ENCODE measurements at regions not wholly inside any gene's neighbourhood (a gene's known extent, or its start where the extent isn't known, plus 50 kb on each side); places are given as distances from the start of the nearest gene placed in this dataset.
"Not testable (repeated sequence)": the region's sequence is repeated elsewhere in the genome, so short reads cannot be mapped to it uniquely, and the experiment has no call there.

GRCh38 chr3:82556113-82556512, 794.7 kb upstream of the GBE1 start:
- Histone ChIP-seq H3K9me3 (ENCODE audit: control insufficient read depth, insufficient read depth, low read length) (no peaks in the 10 kb centered on the region), H3K27me3 (ENCODE audit: control insufficient read depth, insufficient read depth, low read length) (no peaks in the 10 kb centered on the region), H3K36me3 (ENCODE audit: control insufficient read depth, insufficient read depth, low read length) (no peaks in the 10 kb centered on the region), H3K4me3 (ENCODE audit: low read length) (no peak overlapping the region), H3K27ac (ENCODE audit: low read length) (no peak overlapping the region), H3K4me1 (ENCODE audit: control insufficient read depth, insufficient read depth, low read length) (no peaks in the 10 kb centered on the region; the same call in 1 of the 2 replicates)
- DNase-seq (ENCODE audit: low read depth, low spot score): no peak
- WGBS (ENCODE audit: insufficient coverage, insufficient read length): no CpG with 5 or more reads among the region's 5 CpGs

- DNase-seq (ENCODE audit: low read depth, low spot score); H3K27me3 ChIP-seq (ENCODE audit: control insufficient read depth, insufficient read depth, low read length); H3K27ac ChIP-seq (ENCODE audit: low read length); H3K4me3 ChIP-seq (ENCODE audit: low read length); H3K4me1 ChIP-seq (ENCODE audit: control insufficient read depth, insufficient read depth, low read length); H3K36me3 ChIP-seq (ENCODE audit: control insufficient read depth, insufficient read depth, low read length); H3K9me3 ChIP-seq (ENCODE audit: control insufficient read depth, insufficient read depth, low read length): not testable (repeated sequence)
- WGBS (ENCODE audit: insufficient coverage, insufficient read length): no CpG with 5 or more reads among the region's 2 CpGs
Observed at GRCh38 chr3:82542556-82542955, 781.1 kb upstream of the GBE1 start.

GRCh38 chr3:82521657-82522056, 760.2 kb upstream of the GBE1 start:
- no peaks in the 10 kb centered on the region for H3K9me3 ChIP-seq (ENCODE audit: control insufficient read depth, insufficient read depth, low read length)
- H3K4me1 ChIP-seq (ENCODE audit: control insufficient read depth, insufficient read depth, low read length): no peaks in the 10 kb centered on the region
- H3K4me3 ChIP-seq (ENCODE audit: low read length): no peak overlapping the region
- no peaks in the 10 kb centered on the region for H3K36me3 ChIP-seq (ENCODE audit: control insufficient read depth, insufficient read depth, low read length)
- no peaks in the 10 kb centered on the region for H3K27me3 ChIP-seq (ENCODE audit: control insufficient read depth, insufficient read depth, low read length)
- DNase-seq (ENCODE audit: low read depth, low spot score): no peak
- no CpG with 5 or more reads among the region's 1 CpG for WGBS (ENCODE audit: insufficient coverage, insufficient read length)
- H3K27ac ChIP-seq (ENCODE audit: low read length): no peak overlapping the region

GRCh38 chr3:82520846-82521245, 759.4 kb upstream of the GBE1 start:
- Histone ChIP-seq H3K4me3 (ENCODE audit: low read length) (no peak overlapping the region), H3K27me3 (ENCODE audit: control insufficient read depth, insufficient read depth, low read length) (no peaks in the 10 kb centered on the region), H3K9me3 (ENCODE audit: control insufficient read depth, insufficient read depth, low read length) (no peaks in the 10 kb centered on the region), H3K36me3 (ENCODE audit: control insufficient read depth, insufficient read depth, low read length) (no peaks in the 10 kb centered on the region), H3K4me1 (ENCODE audit: control insufficient read depth, insufficient read depth, low read length) (no peaks in the 10 kb centered on the region), H3K27ac (ENCODE audit: low read length) (no peak overlapping the region)
- no CpG with 5 or more reads among the region's 2 CpGs for WGBS (ENCODE audit: insufficient coverage, insufficient read length)
- no peak for DNase-seq (ENCODE audit: low read depth, low spot score)

- H3K4me1 ChIP-seq (ENCODE audit: control insufficient read depth, insufficient read depth, low read length): no peaks in the 10 kb centered on the region
- no peaks in the 10 kb centered on the region for H3K27me3 ChIP-seq (ENCODE audit: control insufficient read depth, insufficient read depth, low read length)
- no peak overlapping the region for H3K4me3 ChIP-seq (ENCODE audit: low read length)
- no CpG with 5 or more reads among the region's 16 CpGs for WGBS (ENCODE audit: insufficient coverage, insufficient read length)
- no peaks in the 10 kb centered on the region for H3K36me3 ChIP-seq (ENCODE audit: control insufficient read depth, insufficient read depth, low read length)
- H3K27ac ChIP-seq (ENCODE audit: low read length): no peak overlapping the region
- H3K9me3 ChIP-seq (ENCODE audit: control insufficient read depth, insufficient read depth, low read length): no peaks in the 10 kb centered on the region
- no peak for DNase-seq (ENCODE audit: low read depth, low spot score)
Observed at GRCh38 chr3:82509951-82510603, 748.6 kb upstream of the GBE1 start.

GRCh38 chr3:82509106-82509842, 747.8 kb upstream of the GBE1 start:
- Histone ChIP-seq H3K4me3 (ENCODE audit: low read length) (no peak overlapping the region), H3K27me3 (ENCODE audit: control insufficient read depth, insufficient read depth, low read length) (no peaks in the 10 kb centered on the region), H3K36me3 (ENCODE audit: control insufficient read depth, insufficient read depth, low read length) (no peaks in the 10 kb centered on the region), H3K9me3 (ENCODE audit: control insufficient read depth, insufficient read depth, low read length) (no peaks in the 10 kb centered on the region), H3K4me1 (ENCODE audit: control insufficient read depth, insufficient read depth, low read length) (no peaks in the 10 kb centered on the region), H3K27ac (ENCODE audit: low read length) (no peak overlapping the region)
- no peak for DNase-seq (ENCODE audit: low read depth, low spot score)
- no CpG with 5 or more reads among the region's 9 CpGs for WGBS (ENCODE audit: insufficient coverage, insufficient read length)

- H3K4me1 ChIP-seq (ENCODE audit: control insufficient read depth, insufficient read depth, low read length): no peaks in the 10 kb centered on the region
Observed at GRCh38 chr3:82506204-82506603, 744.8 kb upstream of the GBE1 start.

GRCh38 chr3:82505079-82505756, 743.8 kb upstream of the GBE1 start:
- Histone ChIP-seq H3K9me3 (ENCODE audit: control insufficient read depth, insufficient read depth, low read length) (no peaks in the 10 kb centered on the region), H3K36me3 (ENCODE audit: control insufficient read depth, insufficient read depth, low read length) (no peaks in the 10 kb centered on the region), H3K4me1 (ENCODE audit: control insufficient read depth, insufficient read depth, low read length) (no peaks in the 10 kb centered on the region), H3K27ac (ENCODE audit: low read length) (no peak overlapping the region), H3K4me3 (ENCODE audit: low read length) (no peak overlapping the region), H3K27me3 (ENCODE audit: control insufficient read depth, insufficient read depth, low read length) (no peaks in the 10 kb centered on the region)
- no CpG with 5 or more reads among the region's 17 CpGs for WGBS (ENCODE audit: insufficient coverage, insufficient read length)
- DNase-seq (ENCODE audit: low read depth, low spot score): no peak

More at GRCh38 chr3:82506204-82506603, 744.8 kb upstream of the GBE1 start:
- no peaks in the 10 kb centered on the region for H3K27me3 ChIP-seq (ENCODE audit: control insufficient read depth, insufficient read depth, low read length)
- no peak overlapping the region for H3K4me3 ChIP-seq (ENCODE audit: low read length)
- H3K27ac ChIP-seq (ENCODE audit: low read length): no peak overlapping the region
- H3K9me3 ChIP-seq (ENCODE audit: control insufficient read depth, insufficient read depth, low read length): no peaks in the 10 kb centered on the region
- DNase-seq (ENCODE audit: low read depth, low spot score): no peak
- no CpG with 5 or more reads among the region's 6 CpGs for whole genome bisulfite sequencing (ENCODE audit: insufficient coverage, insufficient read length)
- no peaks in the 10 kb centered on the region for H3K36me3 ChIP-seq (ENCODE audit: control insufficient read depth, insufficient read depth, low read length)

GRCh38 chr3:82498186-82498585, 736.7 kb upstream of the GBE1 start:
- no peaks in the 10 kb centered on the region for H3K9me3 ChIP-seq (ENCODE audit: control insufficient read depth, insufficient read depth, low read length)
- no peaks in the 10 kb centered on the region for H3K4me1 ChIP-seq (ENCODE audit: control insufficient read depth, insufficient read depth, low read length)
- H3K36me3 ChIP-seq (ENCODE audit: control insufficient read depth, insufficient read depth, low read length): no peaks in the 10 kb centered on the region
- no peak for DNase-seq (ENCODE audit: low read depth, low spot score)
- H3K4me3 ChIP-seq (ENCODE audit: low read length): no peak overlapping the region
- whole genome bisulfite sequencing (ENCODE audit: insufficient coverage, insufficient read length): no CpG with 5 or more reads among the region's 11 CpGs
- no peaks in the 10 kb centered on the region for H3K27me3 ChIP-seq (ENCODE audit: control insufficient read depth, insufficient read depth, low read length)
- H3K27ac ChIP-seq (ENCODE audit: low read length): no peak overlapping the region

- Histone ChIP-seq H3K27ac (ENCODE audit: low read length) (no peak overlapping the region), H3K36me3 (ENCODE audit: control insufficient read depth, insufficient read depth, low read length) (no peaks in the 10 kb centered on the region), H3K4me1 (ENCODE audit: control insufficient read depth, insufficient read depth, low read length) (no peaks in the 10 kb centered on the region), H3K27me3 (ENCODE audit: control insufficient read depth, insufficient read depth, low read length) (no peaks in the 10 kb centered on the region), H3K9me3 (ENCODE audit: control insufficient read depth, insufficient read depth, low read length) (no peaks in the 10 kb centered on the region), H3K4me3 (ENCODE audit: low read length) (no peak overlapping the region)
- no CpG with 5 or more reads among the region's 8 CpGs for WGBS (ENCODE audit: insufficient coverage, insufficient read length)
- peak; percentile 27 for DNase-seq (ENCODE audit: low read depth, low spot score)
Observed at GRCh38 chr3:82496890-82497560, 735.6 kb upstream of the GBE1 start.
